ENCODE measurements at regions not wholly inside any gene's neighbourhood (a gene's known extent, or its start where the extent isn't known, plus 50 kb on each side); places are given as distances from the start of the nearest gene placed in this dataset.

GRCh38 chr12:77299001-77299400, 233.6 kb upstream of the E2F7 start:
- TF ChIP-seq, protein P1, sequence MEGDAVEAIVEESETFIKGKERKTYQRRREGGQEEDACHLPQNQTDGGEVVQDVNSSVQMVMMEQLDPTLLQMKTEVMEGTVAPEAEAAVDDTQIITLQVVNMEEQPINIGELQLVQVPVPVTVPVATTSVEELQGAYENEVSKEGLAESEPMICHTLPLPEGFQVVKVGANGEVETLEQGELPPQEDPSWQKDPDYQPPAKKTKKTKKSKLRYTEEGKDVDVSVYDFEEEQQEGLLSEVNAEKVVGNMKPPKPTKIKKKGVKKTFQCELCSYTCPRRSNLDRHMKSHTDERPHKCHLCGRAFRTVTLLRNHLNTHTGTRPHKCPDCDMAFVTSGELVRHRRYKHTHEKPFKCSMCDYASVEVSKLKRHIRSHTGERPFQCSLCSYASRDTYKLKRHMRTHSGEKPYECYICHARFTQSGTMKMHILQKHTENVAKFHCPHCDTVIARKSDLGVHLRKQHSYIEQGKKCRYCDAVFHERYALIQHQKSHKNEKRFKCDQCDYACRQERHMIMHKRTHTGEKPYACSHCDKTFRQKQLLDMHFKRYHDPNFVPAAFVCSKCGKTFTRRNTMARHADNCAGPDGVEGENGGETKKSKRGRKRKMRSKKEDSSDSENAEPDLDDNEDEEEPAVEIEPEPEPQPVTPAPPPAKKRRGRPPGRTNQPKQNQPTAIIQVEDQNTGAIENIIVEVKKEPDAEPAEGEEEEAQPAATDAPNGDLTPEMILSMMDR (IDR thresholded peaks at IDR 0.05; ENCODE audit: insufficient read depth, low read length, poor library complexity, severe bottlenecking) = no peak
- no peak for DNase-seq (ENCODE audit: extremely low read depth, insufficient read length)
- no peaks in the 10 kb centered on the region for H3K27me3 ChIP-seq (replicated peaks; ENCODE audit: control insufficient read depth, insufficient read depth, low read length)
- H3K36me3 ChIP-seq (ENCODE audit: control insufficient read depth, insufficient read depth, low read length) = no peaks in the 10 kb centered on the region
- H3K4me3 ChIP-seq (replicated peaks; ENCODE audit: low read depth, low read length) = no peak overlapping the region

GRCh38 chr12:77294016-77294415, 228.6 kb upstream of the E2F7 start:
- H3K36me3 ChIP-seq (ENCODE audit: control insufficient read depth, insufficient read depth, low read length) = no peaks in the 10 kb centered on the region
- no peaks in the 10 kb centered on the region for H3K27me3 ChIP-seq (replicated peaks; ENCODE audit: control insufficient read depth, insufficient read depth, low read length)
- DNase-seq (ENCODE audit: extremely low read depth, insufficient read length) = no peak
- TF ChIP-seq, protein P1 (IDR thresholded peaks at IDR 0.05; ENCODE audit: insufficient read depth, low read length, poor library complexity, severe bottlenecking) = no peak
- no peak overlapping the region for H3K4me3 ChIP-seq (replicated peaks; ENCODE audit: low read depth, low read length)

DNA sequence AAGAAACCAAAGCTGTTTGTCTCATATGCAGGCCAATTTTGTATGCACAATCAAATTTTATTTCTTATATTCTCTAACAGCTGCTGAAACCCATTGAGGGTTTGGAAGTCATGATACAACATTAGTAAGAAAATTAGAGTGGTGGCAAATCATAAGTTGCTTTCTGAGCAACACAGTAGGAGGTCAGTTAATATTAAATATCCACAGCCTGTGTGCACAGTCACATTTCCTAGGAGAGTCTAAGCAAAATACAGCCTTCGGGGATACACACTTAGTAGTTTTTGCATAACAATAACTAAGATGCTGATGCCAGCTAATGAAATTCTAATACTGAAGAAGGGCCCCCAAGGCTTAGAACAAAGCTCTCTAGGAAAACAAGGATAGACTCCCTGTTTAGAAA, 209.6 kb upstream of the E2F7 start:
- TF ChIP-seq, protein P1 (IDR thresholded peaks at IDR 0.05; ENCODE audit: insufficient read depth, low read length, poor library complexity, severe bottlenecking) = no peak
- Histone ChIP-seq H3K36me3 (ENCODE audit: control insufficient read depth, insufficient read depth, low read length) (no peaks in the 10 kb centered on the region), H3K27me3 (replicated peaks; ENCODE audit: control insufficient read depth, insufficient read depth, low read length) (no peaks in the 10 kb centered on the region), H3K4me3 (replicated peaks; ENCODE audit: low read depth, low read length) (no peak overlapping the region)
- no peak for DNase-seq (ENCODE audit: extremely low read depth, insufficient read length)

- H3K27me3 ChIP-seq (replicated peaks; ENCODE audit: control insufficient read depth, insufficient read depth, low read length) = no peaks in the 10 kb centered on the region
- no peak overlapping the region for H3K4me3 ChIP-seq (replicated peaks; ENCODE audit: low read depth, low read length)
- TF ChIP-seq, protein P1 (IDR thresholded peaks at IDR 0.05; ENCODE audit: insufficient read depth, low read length, poor library complexity, severe bottlenecking) = no peak
- DNase-seq (ENCODE audit: extremely low read depth, insufficient read length) = no peak
- H3K36me3 ChIP-seq (ENCODE audit: control insufficient read depth, insufficient read depth, low read length) = no peaks in the 10 kb centered on the region
These were observed 208.5 kb upstream of the E2F7 start for GRCh38 chr12:77273898-77274297.

- TF ChIP-seq, protein P1 (IDR thresholded peaks at IDR 0.05; ENCODE audit: insufficient read depth, low read length, poor library complexity, severe bottlenecking) = no peak
- no peak for DNase-seq (ENCODE audit: extremely low read depth, insufficient read length)
- Histone ChIP-seq H3K4me3 (replicated peaks; ENCODE audit: low read depth, low read length) (no peak overlapping the region), H3K36me3 (ENCODE audit: control insufficient read depth, insufficient read depth, low read length) (no peaks in the 10 kb centered on the region), H3K27me3 (replicated peaks; ENCODE audit: control insufficient read depth, insufficient read depth, low read length) (no peaks in the 10 kb centered on the region)
These were observed 191.6 kb upstream of the E2F7 start for GRCh38 chr12:77256956-77257355.

GRCh38 chr12:77253321-77253720, 188.0 kb upstream of the E2F7 start:
- H3K27me3 ChIP-seq (replicated peaks; ENCODE audit: control insufficient read depth, insufficient read depth, low read length) = peaks cover 1% of the 10 kb centered on the region; the same call in 1 of the 2 replicates
- no peak overlapping the region for H3K4me3 ChIP-seq (replicated peaks; ENCODE audit: low read depth, low read length)
- DNase-seq (ENCODE audit: extremely low read depth, insufficient read length) = no peak
- TF ChIP-seq, protein P1 (IDR thresholded peaks at IDR 0.05; ENCODE audit: insufficient read depth, low read length, poor library complexity, severe bottlenecking) = no peak
- H3K36me3 ChIP-seq (ENCODE audit: control insufficient read depth, insufficient read depth, low read length) = no peaks in the 10 kb centered on the region
